GM12875 (cell line): ENCODE measurements at regions not wholly inside any gene's neighbourhood (a gene's known extent, or its start where the extent isn't known, plus 50 kb on each side); places are given as distances from the start of the nearest gene placed in this dataset.

Experiments
- H3K4me3 ChIP-seq: one replicate; pipeline ENCODE4 v1.5.1; 2011; ENCODE audit warnings: low read depth, low read length, control low read depth
- TF ChIP-seq, protein P1 (sequence below): IDR thresholded peaks from 2 replicates; pipeline ENCODE4 v1.5.1; 2011; ENCODE audit warnings: low read depth, mild to moderate bottlenecking, control low read depth, inconsistent platforms, low read length, moderate library complexity, borderline replicate concordance; ENCODE audit not compliant: insufficient read depth

DNA sequence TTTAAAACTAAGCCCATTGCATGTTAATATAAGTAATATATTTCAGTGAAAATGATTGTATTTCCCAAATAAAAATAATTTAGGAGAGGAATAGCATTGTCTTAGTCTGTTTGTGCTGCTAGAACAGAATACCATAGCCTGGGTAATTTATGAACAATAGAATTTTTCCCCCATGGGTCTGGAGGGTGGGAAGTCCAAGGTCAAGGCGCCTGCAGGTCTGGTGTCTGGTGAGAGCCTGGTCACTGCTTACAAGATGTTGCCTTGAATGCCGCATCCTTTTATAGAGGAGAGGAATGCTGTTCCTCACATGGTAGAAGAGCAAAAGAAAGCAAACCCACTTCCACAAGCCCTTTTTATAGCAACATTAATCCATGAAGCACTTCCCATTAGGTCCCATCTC is 161.3 kb upstream of the ZFHX3 start:
- no peak overlapping the region for H3K4me3 ChIP-seq
- TF ChIP-seq, protein P1, sequence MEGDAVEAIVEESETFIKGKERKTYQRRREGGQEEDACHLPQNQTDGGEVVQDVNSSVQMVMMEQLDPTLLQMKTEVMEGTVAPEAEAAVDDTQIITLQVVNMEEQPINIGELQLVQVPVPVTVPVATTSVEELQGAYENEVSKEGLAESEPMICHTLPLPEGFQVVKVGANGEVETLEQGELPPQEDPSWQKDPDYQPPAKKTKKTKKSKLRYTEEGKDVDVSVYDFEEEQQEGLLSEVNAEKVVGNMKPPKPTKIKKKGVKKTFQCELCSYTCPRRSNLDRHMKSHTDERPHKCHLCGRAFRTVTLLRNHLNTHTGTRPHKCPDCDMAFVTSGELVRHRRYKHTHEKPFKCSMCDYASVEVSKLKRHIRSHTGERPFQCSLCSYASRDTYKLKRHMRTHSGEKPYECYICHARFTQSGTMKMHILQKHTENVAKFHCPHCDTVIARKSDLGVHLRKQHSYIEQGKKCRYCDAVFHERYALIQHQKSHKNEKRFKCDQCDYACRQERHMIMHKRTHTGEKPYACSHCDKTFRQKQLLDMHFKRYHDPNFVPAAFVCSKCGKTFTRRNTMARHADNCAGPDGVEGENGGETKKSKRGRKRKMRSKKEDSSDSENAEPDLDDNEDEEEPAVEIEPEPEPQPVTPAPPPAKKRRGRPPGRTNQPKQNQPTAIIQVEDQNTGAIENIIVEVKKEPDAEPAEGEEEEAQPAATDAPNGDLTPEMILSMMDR: no peak

DNA sequence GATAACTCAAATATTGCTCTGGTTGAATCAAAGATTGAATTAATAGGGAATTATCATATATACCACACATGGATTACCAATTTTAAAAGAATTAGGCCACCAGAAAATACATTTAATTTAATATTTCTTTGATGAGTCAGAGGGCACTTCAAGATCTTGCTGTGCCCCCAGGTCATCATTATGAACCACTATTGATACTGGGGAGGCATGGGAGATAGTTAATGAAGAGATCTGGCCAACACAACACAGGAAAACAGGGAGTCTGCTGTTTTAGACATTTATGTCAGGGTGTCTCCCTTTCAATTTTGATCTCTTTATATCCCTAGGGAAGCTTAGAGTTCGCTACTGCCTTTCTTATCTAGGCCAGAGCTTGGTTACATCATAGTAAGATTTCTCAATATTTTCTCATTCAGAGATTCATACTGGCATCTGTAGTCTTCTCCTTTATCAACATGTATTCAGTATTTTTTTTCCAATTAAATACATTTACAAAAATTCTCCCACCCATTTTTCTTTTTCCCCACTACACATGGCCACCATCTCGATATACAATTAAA is 158.3 kb upstream of the ZFHX3 start:
- H3K4me3 ChIP-seq: no peak overlapping the region

DNA sequence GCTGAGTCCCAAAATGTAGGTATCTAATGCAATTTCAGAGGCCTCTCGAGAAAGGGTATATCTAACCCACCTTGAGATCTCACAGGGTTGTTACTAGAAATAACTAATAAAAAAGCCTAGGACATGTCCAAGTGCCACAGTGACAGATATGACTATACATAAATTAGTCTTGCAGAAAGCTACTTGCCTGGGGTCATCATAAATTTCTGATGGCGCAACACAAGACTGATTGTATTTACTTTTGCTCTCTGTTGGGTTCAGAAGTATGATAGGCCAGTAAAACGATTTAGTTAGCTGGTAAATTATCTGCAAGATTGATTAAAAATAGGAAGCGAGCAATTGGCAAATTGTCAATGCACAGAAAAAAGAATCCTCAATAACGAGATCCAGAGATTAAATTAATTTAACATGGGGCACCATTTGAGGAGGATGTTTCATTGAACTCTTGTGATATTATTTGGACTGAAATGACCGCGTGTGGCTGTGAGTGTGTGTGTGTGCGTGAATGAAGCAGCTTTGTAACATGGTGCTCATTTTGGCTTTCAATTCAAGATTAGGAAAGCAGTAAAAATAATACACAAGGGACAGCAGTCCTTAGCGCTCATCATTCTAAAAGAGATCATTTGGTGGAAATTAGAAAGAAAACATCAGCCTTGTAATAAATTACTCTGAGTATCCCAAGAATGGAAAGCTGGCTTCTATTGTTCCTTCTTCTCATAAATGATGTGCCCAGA is 157.4 kb upstream of the ZFHX3 start:
- TF ChIP-seq, protein P1: no peak
- no peak overlapping the region for H3K4me3 ChIP-seq

More for the DNA sequence above, 158.3 kb upstream of the ZFHX3 start:
- TF ChIP-seq, protein P1: no peak

DNA sequence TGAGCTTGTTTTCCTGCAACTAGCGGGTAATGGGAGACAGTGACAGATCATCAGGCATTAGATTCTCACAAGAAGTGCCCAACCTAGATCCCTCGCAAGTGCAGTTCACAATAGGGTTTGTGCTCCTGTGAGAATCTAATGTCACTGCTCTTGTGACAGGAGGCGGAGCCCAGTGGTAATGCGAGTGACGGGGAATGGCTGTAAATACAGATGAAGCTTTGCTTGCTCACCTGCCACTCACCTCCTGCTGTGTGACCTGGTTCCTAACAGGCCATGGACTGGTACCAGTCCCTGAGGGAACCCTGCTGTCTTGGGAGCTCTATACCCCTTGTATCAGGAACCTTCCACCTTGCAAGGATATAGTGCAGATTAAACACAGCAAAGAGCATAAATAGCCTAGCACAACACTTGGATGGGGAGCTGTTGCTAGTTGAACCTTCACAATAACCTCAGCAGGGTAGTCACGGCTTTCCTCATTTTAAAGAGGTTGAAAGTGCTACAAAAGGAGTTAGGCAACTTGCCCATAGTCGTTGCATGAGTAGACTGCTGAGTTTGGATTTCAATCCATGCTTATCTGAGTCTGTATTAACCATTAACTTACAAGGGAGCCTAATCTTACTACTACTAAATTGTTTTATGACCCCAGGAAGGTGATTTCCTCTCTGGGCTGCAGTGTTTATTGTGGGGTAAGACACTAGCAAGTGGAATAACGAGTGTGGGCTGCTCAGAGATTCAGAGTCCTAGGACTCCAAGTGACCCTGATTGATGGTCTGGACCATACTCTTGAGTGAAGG is 156.6 kb upstream of the ZFHX3 start:
- TF ChIP-seq, protein P1: no peak
- no peak overlapping the region for H3K4me3 ChIP-seq

DNA sequence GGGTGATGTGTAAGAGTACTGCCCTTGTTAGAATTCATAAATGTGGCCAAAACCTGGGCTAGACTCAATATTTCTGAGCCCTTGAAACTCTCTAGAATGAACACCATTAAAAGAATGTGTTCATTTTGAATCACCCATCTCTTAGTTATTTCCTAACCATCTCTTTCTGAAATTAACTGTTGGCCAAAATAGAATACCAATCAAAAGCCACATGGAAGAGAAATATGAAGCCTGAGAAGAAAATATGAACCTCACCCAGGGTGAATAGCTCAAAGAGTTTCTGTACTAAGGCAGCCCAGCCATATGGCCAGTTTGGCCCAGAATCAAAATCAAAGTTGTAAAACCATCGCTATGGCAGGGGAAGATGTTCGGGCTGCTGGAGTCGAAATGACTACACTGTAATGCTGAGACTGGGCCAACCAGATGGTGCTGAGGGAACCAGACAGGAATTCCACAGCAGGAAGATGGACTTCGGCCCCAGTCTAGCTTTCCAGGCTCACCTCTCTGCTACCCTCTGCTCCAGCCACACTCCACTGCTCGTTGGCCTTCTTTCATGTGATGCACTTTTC is 154.3 kb upstream of the ZFHX3 start:
- TF ChIP-seq, protein P1: no peak
- H3K4me3 ChIP-seq: no peak overlapping the region

DNA sequence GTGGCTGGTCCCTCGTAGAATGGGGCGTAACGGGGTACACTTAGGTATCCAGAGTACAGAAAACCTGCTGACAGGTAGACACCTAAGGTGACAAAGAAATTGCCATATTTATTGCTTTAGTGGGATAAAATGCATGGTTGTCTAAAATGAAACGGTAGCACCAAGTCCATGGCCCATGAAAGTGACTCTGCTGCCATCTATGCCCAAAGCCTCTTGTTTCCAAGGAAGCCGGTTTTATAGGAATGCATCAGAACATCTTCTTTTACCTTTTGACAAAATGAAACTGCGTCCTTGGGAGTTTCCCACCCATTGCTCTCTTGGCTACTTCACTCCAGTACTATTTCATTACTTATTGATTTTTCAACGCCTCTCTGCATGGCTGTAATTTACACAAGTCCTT is 151.3 kb upstream of the ZFHX3 start:
- TF ChIP-seq, protein P1: no peak
- H3K4me3 ChIP-seq: no peak overlapping the region

DNA sequence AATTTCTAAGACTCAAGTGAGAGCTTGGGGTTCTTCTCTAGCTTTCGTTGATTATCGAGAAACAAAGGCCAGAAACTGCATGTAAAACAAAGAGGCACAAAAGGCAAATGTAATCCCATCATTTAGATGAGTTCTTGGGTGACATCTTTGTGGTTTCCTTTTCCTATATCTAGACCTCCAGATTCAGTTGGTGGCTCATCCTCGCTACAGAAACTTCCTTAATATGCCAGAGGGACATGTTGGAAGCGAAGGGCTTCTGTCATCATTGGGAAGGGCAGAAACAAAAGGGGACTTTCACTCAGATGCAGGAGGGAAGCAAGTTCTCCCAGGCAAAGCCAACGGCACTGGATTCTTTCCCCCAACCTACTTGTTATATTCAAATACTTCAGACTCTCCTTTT is 150.6 kb upstream of the ZFHX3 start:
- TF ChIP-seq, protein P1: no peak
- no peak overlapping the region for H3K4me3 ChIP-seq
